ENCODE measurements at regions not wholly inside any gene's neighbourhood (a gene's known extent, or its start where the extent isn't known, plus 50 kb on each side); places are given as distances from the start of the nearest gene placed in this dataset.

GRCh38 chr18:30713299-30713698 is 329.2 kb downstream of the DSC3 start:
- Histone ChIP-seq H3K27ac (ENCODE audit: low read depth in 1 of 3, low read length in 2 of 3) (no peak overlapping the region), H3K4me1 (ENCODE audit: control insufficient read depth in 3 of 3, insufficient read depth in 2 of 3, low read depth in 1 of 3, low read length in 2 of 3) (no peaks in the 10 kb centered on the region), H3K27me3 (ENCODE audit: control insufficient read depth in 3 of 3, insufficient read depth in 3 of 3, low read length in 3 of 3) (no peaks in the 10 kb centered on the region), H3K9me3 (ENCODE audit: control insufficient read depth in 2 of 2, insufficient read depth in 1 of 2, low read depth in 1 of 2, low read length in 1 of 2) (no peaks in the 10 kb centered on the region), H3K36me3 (ENCODE audit: control insufficient read depth in 3 of 3, insufficient read depth in 2 of 3, low read depth in 1 of 3, low read length in 3 of 3) (no peaks in the 10 kb centered on the region), H3K4me3 (ENCODE audit: low read depth in 1 of 3, low read length in 3 of 3) (no peak overlapping the region)
- FAIRE-seq: no peak
- 39 to 72% (median 49%) methylated on average over 2 of the region's 2 CpGs for WGBS, 3 donors
- no peak for DNase-seq

GRCh38 chr18:30712383-30712782 is 330.2 kb downstream of the DSC3 start:
- no peak overlapping the region for H3K27ac ChIP-seq (ENCODE audit: low read depth in 1 of 3, low read length in 2 of 3)
- DNase-seq: no peak
- H3K9me3 ChIP-seq (ENCODE audit: control insufficient read depth in 2 of 2, insufficient read depth in 1 of 2, low read depth in 1 of 2, low read length in 1 of 2): no peaks in the 10 kb centered on the region
- H3K36me3 ChIP-seq (ENCODE audit: control insufficient read depth in 3 of 3, insufficient read depth in 2 of 3, low read depth in 1 of 3, low read length in 3 of 3): no peaks in the 10 kb centered on the region
- WGBS, 3 donors: 58 to 81% (median 64%) methylated on average over 3 of the region's 3 CpGs
- H3K4me1 ChIP-seq (ENCODE audit: control insufficient read depth in 3 of 3, insufficient read depth in 2 of 3, low read depth in 1 of 3, low read length in 2 of 3): no peaks in the 10 kb centered on the region
- FAIRE-seq: no peak
- no peak overlapping the region for H3K4me3 ChIP-seq (ENCODE audit: low read depth in 1 of 3, low read length in 3 of 3)
- H3K27me3 ChIP-seq (ENCODE audit: control insufficient read depth in 3 of 3, insufficient read depth in 3 of 3, low read length in 3 of 3): no peaks in the 10 kb centered on the region

- Histone ChIP-seq H3K36me3 (ENCODE audit: control insufficient read depth in 3 of 3, insufficient read depth in 2 of 3, low read depth in 1 of 3, low read length in 3 of 3) (no peaks in the 10 kb centered on the region), H3K27ac (ENCODE audit: low read depth in 1 of 3, low read length in 2 of 3) (no peak overlapping the region), H3K4me3 (ENCODE audit: low read depth in 1 of 3, low read length in 3 of 3) (no peak overlapping the region), H3K4me1 (ENCODE audit: control insufficient read depth in 3 of 3, insufficient read depth in 2 of 3, low read depth in 1 of 3, low read length in 2 of 3) (no peaks in the 10 kb centered on the region), H3K27me3 (ENCODE audit: control insufficient read depth in 3 of 3, insufficient read depth in 3 of 3, low read length in 3 of 3) (no peaks in the 10 kb centered on the region), H3K9me3 (ENCODE audit: control insufficient read depth in 2 of 2, insufficient read depth in 1 of 2, low read depth in 1 of 2, low read length in 1 of 2) (no peaks in the 10 kb centered on the region)
- FAIRE-seq: no peak
- 5 to 37% (median 24%) methylated on average over 1 of the region's 1 CpG for WGBS, 3 donors
- no peak for DNase-seq
These were observed 332.9 kb downstream of the DSC3 start for GRCh38 chr18:30709595-30709994.

- Histone ChIP-seq H3K4me3 (ENCODE audit: low read depth in 1 of 3, low read length in 3 of 3) (no peak overlapping the region), H3K4me1 (ENCODE audit: control insufficient read depth in 3 of 3, insufficient read depth in 2 of 3, low read depth in 1 of 3, low read length in 2 of 3) (no peaks in the 10 kb centered on the region), H3K36me3 (ENCODE audit: control insufficient read depth in 3 of 3, insufficient read depth in 2 of 3, low read depth in 1 of 3, low read length in 3 of 3) (no peaks in the 10 kb centered on the region), H3K27me3 (ENCODE audit: control insufficient read depth in 3 of 3, insufficient read depth in 3 of 3, low read length in 3 of 3) (no peaks in the 10 kb centered on the region), H3K9me3 (ENCODE audit: control insufficient read depth in 2 of 2, insufficient read depth in 1 of 2, low read depth in 1 of 2, low read length in 1 of 2) (no peaks in the 10 kb centered on the region), H3K27ac (ENCODE audit: low read depth in 1 of 3, low read length in 2 of 3) (no peak overlapping the region)
- 28 to 55% (median 37%) methylated on average over 4 of the region's 4 CpGs for WGBS, 3 donors
- FAIRE-seq (no peak), DNase-seq (peak in 1 of 2 donors; percentile 11)
These were observed 336.6 kb downstream of the DSC3 start for GRCh38 chr18:30705943-30706342.

GRCh38 chr18:30698571-30698970 is 344.0 kb downstream of the DSC3 start:
- H3K4me3 ChIP-seq (ENCODE audit: low read depth in 1 of 3, low read length in 3 of 3): no peak overlapping the region
- H3K27me3 ChIP-seq (ENCODE audit: control insufficient read depth in 3 of 3, insufficient read depth in 3 of 3, low read length in 3 of 3): no peaks in the 10 kb centered on the region
- H3K27ac ChIP-seq (ENCODE audit: low read depth in 1 of 3, low read length in 2 of 3): no peak overlapping the region
- WGBS, 3 donors: 72 to 88% (median 83%) methylated on average over 1 of the region's 1 CpG
- H3K9me3 ChIP-seq (ENCODE audit: control insufficient read depth in 2 of 2, insufficient read depth in 1 of 2, low read depth in 1 of 2, low read length in 1 of 2): no peaks in the 10 kb centered on the region
- H3K4me1 ChIP-seq (ENCODE audit: control insufficient read depth in 3 of 3, insufficient read depth in 2 of 3, low read depth in 1 of 3, low read length in 2 of 3): no peaks in the 10 kb centered on the region
- FAIRE-seq: no peak
- no peak for DNase-seq
- no peaks in the 10 kb centered on the region for H3K36me3 ChIP-seq (ENCODE audit: control insufficient read depth in 3 of 3, insufficient read depth in 2 of 3, low read depth in 1 of 3, low read length in 3 of 3)

- DNase-seq (no peak), FAIRE-seq (no peak)
- no peak overlapping the region for H3K27ac ChIP-seq (ENCODE audit: low read depth in 1 of 3, low read length in 2 of 3)
- no peaks in the 10 kb centered on the region for H3K9me3 ChIP-seq (ENCODE audit: control insufficient read depth in 2 of 2, insufficient read depth in 1 of 2, low read depth in 1 of 2, low read length in 1 of 2)
- H3K27me3 ChIP-seq (ENCODE audit: control insufficient read depth in 3 of 3, insufficient read depth in 3 of 3, low read length in 3 of 3): no peaks in the 10 kb centered on the region
- H3K4me1 ChIP-seq (ENCODE audit: control insufficient read depth in 3 of 3, insufficient read depth in 2 of 3, low read depth in 1 of 3, low read length in 2 of 3): no peaks in the 10 kb centered on the region
- H3K4me3 ChIP-seq (ENCODE audit: low read depth in 1 of 3, low read length in 3 of 3): no peak overlapping the region
- H3K36me3 ChIP-seq (ENCODE audit: control insufficient read depth in 3 of 3, insufficient read depth in 2 of 3, low read depth in 1 of 3, low read length in 3 of 3): no peaks in the 10 kb centered on the region
- 83 to 92% (median 88%) methylated on average over 5 of the region's 5 CpGs for WGBS, 3 donors
These were observed 346.3 kb downstream of the DSC3 start for GRCh38 chr18:30696201-30696600.

GRCh38 chr18:30694773-30695172 is 347.8 kb downstream of the DSC3 start:
- H3K36me3 ChIP-seq (ENCODE audit: control insufficient read depth in 3 of 3, insufficient read depth in 2 of 3, low read depth in 1 of 3, low read length in 3 of 3): no peaks in the 10 kb centered on the region
- H3K27me3 ChIP-seq (ENCODE audit: control insufficient read depth in 3 of 3, insufficient read depth in 3 of 3, low read length in 3 of 3): no peaks in the 10 kb centered on the region
- no peaks in the 10 kb centered on the region for H3K9me3 ChIP-seq (ENCODE audit: control insufficient read depth in 2 of 2, insufficient read depth in 1 of 2, low read depth in 1 of 2, low read length in 1 of 2)
- WGBS, 3 donors: 86 to 91% (median 86%) methylated on average over 3 of the region's 3 CpGs
- H3K4me3 ChIP-seq (ENCODE audit: low read depth in 1 of 3, low read length in 3 of 3): no peak overlapping the region
- H3K27ac ChIP-seq (ENCODE audit: low read depth in 1 of 3, low read length in 2 of 3): no peak overlapping the region
- no peaks in the 10 kb centered on the region for H3K4me1 ChIP-seq (ENCODE audit: control insufficient read depth in 3 of 3, insufficient read depth in 2 of 3, low read depth in 1 of 3, low read length in 2 of 3)
- DNase-seq (no peak), FAIRE-seq (no peak)

GRCh38 chr18:30689216-30689615 is 353.3 kb downstream of the DSC3 start:
- Histone ChIP-seq H3K27ac (ENCODE audit: low read depth in 1 of 3, low read length in 2 of 3) (no peak overlapping the region), H3K4me1 (ENCODE audit: control insufficient read depth in 3 of 3, insufficient read depth in 2 of 3, low read depth in 1 of 3, low read length in 2 of 3) (no peaks in the 10 kb centered on the region), H3K27me3 (ENCODE audit: control insufficient read depth in 3 of 3, insufficient read depth in 3 of 3, low read length in 3 of 3) (no peaks in the 10 kb centered on the region), H3K36me3 (ENCODE audit: control insufficient read depth in 3 of 3, insufficient read depth in 2 of 3, low read depth in 1 of 3, low read length in 3 of 3) (no peaks in the 10 kb centered on the region), H3K4me3 (ENCODE audit: low read depth in 1 of 3, low read length in 3 of 3) (no peak overlapping the region), H3K9me3 (ENCODE audit: control insufficient read depth in 2 of 2, insufficient read depth in 1 of 2, low read depth in 1 of 2, low read length in 1 of 2) (no peaks in the 10 kb centered on the region)
- no peak for DNase-seq
- WGBS, 3 donors: 72 to 77% (median 73%) methylated on average over 2 of the region's 2 CpGs
- FAIRE-seq: no peak

GRCh38 chr18:30687501-30687900 is 355.0 kb downstream of the DSC3 start:
- Histone ChIP-seq H3K36me3 (ENCODE audit: control insufficient read depth in 3 of 3, insufficient read depth in 2 of 3, low read depth in 1 of 3, low read length in 3 of 3) (no peaks in the 10 kb centered on the region), H3K4me3 (ENCODE audit: low read depth in 1 of 3, low read length in 3 of 3) (no peak overlapping the region), H3K27me3 (ENCODE audit: control insufficient read depth in 3 of 3, insufficient read depth in 3 of 3, low read length in 3 of 3) (no peaks in the 10 kb centered on the region), H3K4me1 (ENCODE audit: control insufficient read depth in 3 of 3, insufficient read depth in 2 of 3, low read depth in 1 of 3, low read length in 2 of 3) (no peaks in the 10 kb centered on the region), H3K9me3 (ENCODE audit: control insufficient read depth in 2 of 2, insufficient read depth in 1 of 2, low read depth in 1 of 2, low read length in 1 of 2) (no peaks in the 10 kb centered on the region), H3K27ac (ENCODE audit: low read depth in 1 of 3, low read length in 2 of 3) (no peak overlapping the region)
- DNase-seq (no peak), FAIRE-seq (no peak)
- WGBS, 3 donors: 73 to 79% (median 78%) methylated on average over 2 of the region's 2 CpGs

Data from small intestine (tissue), 7 donors.